HepG2 (cell line): ENCODE measurements at regions not wholly inside any gene's neighbourhood (a gene's known extent, or its start where the extent isn't known, plus 50 kb on each side); places are given as distances from the start of the nearest gene placed in this dataset.

Experiments
- ATAC-seq: fragments of 200-7000 bp; cut with Tn5 transposase; 3 replicates; pipeline ENCODE4 v1.9.1; 2020; ENCODE audit warnings: mild to moderate bottlenecking, moderate library complexity
- BruUV-seq: library from RNA; stranded (reverse); fragments of 400-500 nt; replicated peaks from 2 replicates; lab custom pipeline; 2021; lab: Mats Ljungman, UMichigan
- CTCF ChIA-PET: fragments of 300-600 bp; formaldehyde crosslinking; extraction: SDS; loops from one replicate; lab custom pipeline; 2021; ENCODE audit warnings: low total read pairs, inconsistent platforms, low intra/inter-chr PET ratio; lab: Yijun Ruan, JAX
- POLR2A ChIA-PET: fragments of 350-600 bp; sonication (Branson Sonifier 250); formaldehyde crosslinking; loops from one replicate; lab custom pipeline; 2020; ENCODE audit warnings: antibody characterized with exemption, inconsistent platforms; lab: Yijun Ruan, JAX
- DNase-seq: peaks from one replicate; pipeline ENCODE4 v3.0.0-alpha.2; 2015; ENCODE audit warnings: low spot score
- FAIRE-seq: peaks from 3 replicates; lab custom pipeline; 2011; peaks lifted over from hg19 to GRCh38; lab: Jason Lieb, UNC
- H2AFZ ChIP-seq: one replicate; pipeline ENCODE4 v1.6.1; 2011; ENCODE audit warnings: low read length, inconsistent platforms
- H3K27ac ChIP-seq: fragments of 300-600 bp; 3 replicates; pipeline ENCODE4 v1.8.0; 2011; ENCODE audit warnings: mixed run types, mild to moderate bottlenecking, mixed read lengths, low read length, inconsistent platforms; ENCODE audit not compliant: insufficient read depth; ENCODE audit errors: extremely low read length
- H3K27me3 ChIP-seq, 2 experiments: fragments of 200-600 bp in 1 of 2; 2 replicates in 1 of 2; 3 replicates in 1 of 2; pipeline versions ENCODE4 v1.6.0 to v1.8.0; 2011; ENCODE audit warnings: low read length in 2 of 2, mild to moderate bottlenecking in 2 of 2, moderate library complexity in 2 of 2, inconsistent platforms in 1 of 2; ENCODE audit not compliant: insufficient read depth in 2 of 2, control insufficient read depth in 1 of 2
- H3K36me3 ChIP-seq, 2 experiments: fragments of 200-600 bp in 1 of 2; replicated peaks in 1 of 2; 2 replicates in 1 of 2; 3 replicates in 1 of 2; pipeline versions ENCODE4 v1.5.1 to v1.8.0; 2011; ENCODE audit warnings: low read length in 2 of 2, inconsistent platforms in 1 of 2; ENCODE audit not compliant: insufficient read depth in 2 of 2, control insufficient read depth in 1 of 2
- H3K4me1 ChIP-seq: 2 replicates; pipeline ENCODE4 v1.5.1; 2012; ENCODE audit warnings: low read length, inconsistent platforms; ENCODE audit not compliant: insufficient read depth
- H3K4me2 ChIP-seq: 2 replicates; pipeline ENCODE4 v1.6.0; 2011; ENCODE audit warnings: low read depth, low read length, inconsistent platforms
- H3K4me3 ChIP-seq, 3 experiments: fragments of 200-600 bp in 1 of 3; sonication (generic), shearing (Covaris generic) in 1 of 3; replicated peaks in 1 of 3; 2 replicates each; pipeline ENCODE4 v1.5.1; 2011 to 2016; ENCODE audit warnings: low read length in 3 of 3, inconsistent platforms in 2 of 3, low read depth in 2 of 3, mild to moderate bottlenecking in 2 of 3, control low read depth in 1 of 3, mixed read lengths in 1 of 3; ENCODE audit not compliant: insufficient read depth in 1 of 3
- H3K79me2 ChIP-seq: one replicate; pipeline ENCODE4 v1.6.1; 2011; ENCODE audit warnings: low read length, inconsistent platforms; ENCODE audit not compliant: insufficient read depth
- H3K9ac ChIP-seq: 2 replicates; pipeline ENCODE4 v1.6.0; 2011; ENCODE audit warnings: mild to moderate bottlenecking, low read depth, low read length, inconsistent platforms; ENCODE audit not compliant: insufficient read depth
- H3K9me3 ChIP-seq: 2 replicates; pipeline ENCODE4 v1.5.1; 2012; ENCODE audit warnings: mild to moderate bottlenecking, low read length
- H4K20me1 ChIP-seq: 2 replicates; pipeline ENCODE4 v1.6.0; 2011; ENCODE audit warnings: inconsistent platforms, mild to moderate bottlenecking, low read length, moderate library complexity; ENCODE audit not compliant: insufficient read depth
- E2F5 ChIP-seq: sonication (generic); formaldehyde crosslinking; conservative IDR thresholded peaks from 2 replicates; pipeline ENCODE4 v1.4.0; 2020; ENCODE audit warnings: missing genetic modification reagents
- EHMT2 ChIP-seq: fragments of 200-600 bp; sonication (generic); IDR thresholded peaks from 2 replicates; pipeline ENCODE4 v1.7.0; 2017; ENCODE audit warnings: antibody characterized with exemption, low read depth, low read length, borderline replicate concordance
- FOSL2 ChIP-seq: sonication (generic); formaldehyde crosslinking; IDR thresholded peaks from 2 replicates; pipeline ENCODE4 v1.4.0; 2020; ENCODE audit warnings: missing genetic modification reagents
- FOXA3 ChIP-seq: IDR thresholded peaks from 2 replicates; pipeline ENCODE4 v1.6.1; 2016; ENCODE audit warnings: missing genetic modification reagents, missing compliant biosample characterization
- FOXK2 ChIP-seq: fragments of 450-650 bp; IDR thresholded peaks from 2 replicates; pipeline ENCODE4 v1.6.1; 2016
- GZF1 ChIP-seq: sonication (generic); formaldehyde crosslinking; IDR thresholded peaks from 2 replicates; pipeline ENCODE4 v1.5.1; 2020; ENCODE audit warnings: mild to moderate bottlenecking, missing genetic modification reagents
- HNF1A ChIP-seq, 2 experiments: sonication (generic) in 1 of 2; formaldehyde crosslinking in 1 of 2; IDR thresholded peaks; 2 replicates each; pipeline versions ENCODE4 v1.4.0 to v1.6.1; 2016 to 2020; ENCODE audit warnings: borderline replicate concordance in 1 of 2, low read depth in 1 of 2, mild to moderate bottlenecking in 1 of 2, missing genetic modification reagents in 1 of 2
- NFE2L2 ChIP-seq: fragments of 150-350 bp; IDR thresholded peaks from 2 replicates; pipeline ENCODE4 v1.6.1; 2014; ENCODE audit warnings: low read length
- POLR2AphosphoS2 ChIP-seq: IDR thresholded peaks from 2 replicates; pipeline ENCODE4 v1.6.1; 2011; ENCODE audit warnings: low read depth, low read length, improper control_type of control experiment
- RBAK ChIP-seq: sonication (generic); formaldehyde crosslinking; IDR thresholded peaks from 2 replicates; pipeline ENCODE4 v1.5.1; 2020; ENCODE audit warnings: mild to moderate bottlenecking, missing genetic modification reagents
- RBM22 ChIP-seq: fragments of 200-400 bp; formaldehyde crosslinking; optimal IDR thresholded peaks from 2 replicates; pipeline ENCODE3; 2017; ENCODE audit warnings: mild to moderate bottlenecking, low read length, moderate library complexity
- THYN1 ChIP-seq: sonication (generic); formaldehyde crosslinking; IDR thresholded peaks from 2 replicates; pipeline ENCODE4 v1.8.1; 2023; ENCODE audit warnings: low read depth, mild to moderate bottlenecking, moderate library complexity, missing genetic modification reagents, borderline replicate concordance
- ZFP36L2 ChIP-seq: sonication (generic); formaldehyde crosslinking; IDR thresholded peaks from 2 replicates; pipeline ENCODE4 v1.4.0; 2020; ENCODE audit warnings: missing genetic modification reagents
- ZNF253 ChIP-seq: sonication (generic); formaldehyde crosslinking; IDR thresholded peaks from 2 replicates; pipeline ENCODE4 v1.8.0; 2022; ENCODE audit warnings: mild to moderate bottlenecking, missing genetic modification reagents, borderline replicate concordance
- ZNF275 ChIP-seq: sonication (generic); formaldehyde crosslinking; IDR thresholded peaks from 2 replicates; pipeline ENCODE4 v1.8.0; 2022; ENCODE audit warnings: missing genetic modification reagents, mild to moderate bottlenecking, inconsistent platforms, borderline replicate concordance
- ZNF598 ChIP-seq: sonication (generic); formaldehyde crosslinking; IDR thresholded peaks from 2 replicates; pipeline ENCODE4 v1.5.1; 2020; ENCODE audit warnings: mild to moderate bottlenecking, missing genetic modification reagents, borderline replicate concordance
- WGBS: methylation state at CpG from one replicate; pipeline ENCODE4 v1.1.6; 2017; ENCODE audit warnings: low lambda C conversion rate; 5-methylcytosine and 5-hydroxymethylcytosine counted together
- in situ Hi-C: cut with HindIII; loops from 2 replicates; pipeline ENCODE4 v1.10.0; 2017; ENCODE audit warnings: low pct_unique_long_range_greater_than_20kb; ENCODE audit not compliant: extremely low pct_ligation_motif_present
- intact Hi-C: fragments of 100-400 bp; cut with micrococcal nuclease; formaldehyde crosslinking; loops from one replicate; pipeline ENCODE4 v1.10.0; 2022; ENCODE audit not compliant: unreplicated experiment
- TF ChIP-seq, protein P1 (sequence below): sonication (generic); formaldehyde crosslinking; IDR thresholded peaks from 2 replicates; pipeline ENCODE4 v1.4.0; 2020; ENCODE audit warnings: missing genetic modification reagents

- no peaks in the 10 kb centered on the region for H4K20me1 ChIP-seq
- no peaks in the 10 kb centered on the region for H3K36me3 ChIP-seq
- no peaks in the 10 kb centered on the region for H3K27me3 ChIP-seq
- FAIRE-seq: no peak
- CTCF ChIA-PET: no interaction called here
- in situ Hi-C loops (no loop called here), intact Hi-C loops (no loop called here)
- POLR2A ChIA-PET: no interaction called here
- H2AFZ ChIP-seq: no peak overlapping the region
- no peak overlapping the region for H3K27ac ChIP-seq
- DNase-seq: no peak
- no peak overlapping the region for H3K4me2 ChIP-seq
- H3K9ac ChIP-seq: no peak overlapping the region
- 9% methylated on average over 3 of the region's 3 CpGs for WGBS
- H3K79me2 ChIP-seq: no peaks in the 10 kb centered on the region
- no TSS peak for BruUV-seq
- no peaks in the 10 kb centered on the region for H3K9me3 ChIP-seq
- no peaks in the 10 kb centered on the region for H3K4me1 ChIP-seq
- ATAC-seq: no peak
- no peak overlapping the region for H3K4me3 ChIP-seq
- no peak for TF ChIP-seq RBM22
- TF ChIP-seq RBAK (CRISPR knock-in tag): no peak
- TF ChIP-seq POLR2AphosphoS2: no peak
- TF ChIP-seq E2F5 (CRISPR knock-in tag): no peak
- TF ChIP-seq, protein P1, sequence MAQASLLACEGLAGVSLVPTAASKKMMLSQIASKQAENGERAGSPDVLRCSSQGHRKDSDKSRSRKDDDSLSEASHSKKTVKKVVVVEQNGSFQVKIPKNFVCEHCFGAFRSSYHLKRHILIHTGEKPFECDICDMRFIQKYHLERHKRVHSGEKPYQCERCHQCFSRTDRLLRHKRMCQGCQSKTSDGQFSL: no peak
- TF ChIP-seq HNF1A (IDR thresholded peaks at IDR 0.05; ENCODE audit: low read depth): no peak
- TF ChIP-seq HNF1A (CRISPR knock-in tag; IDR thresholded peaks at IDR 0.05; ENCODE audit: borderline replicate concordance): no peak
- TF ChIP-seq FOXK2: no peak
- no peak for TF ChIP-seq ZNF253 (CRISPR knock-in tag)
- TF ChIP-seq NFE2L2: no peak
- no peak for TF ChIP-seq GZF1
- no peak for TF ChIP-seq FOSL2
- no peak for TF ChIP-seq ZFP36L2
- TF ChIP-seq EHMT2: no peak
- TF ChIP-seq ZNF275 (CRISPR knock-in tag): no peak
- no peak for TF ChIP-seq FOXA3 (CRISPR knock-in tag)
- no peak for TF ChIP-seq THYN1
- TF ChIP-seq ZNF598 (CRISPR knock-in tag): no peak
Measured at GRCh38 chr1:221862971-221863370, 121.1 kb upstream of the DUSP10 start.
